ENCODE measurements at regions not wholly inside any gene's neighbourhood (a gene's known extent, or its start where the extent isn't known, plus 50 kb on each side); places are given as distances from the start of the nearest gene placed in this dataset.

DNA sequence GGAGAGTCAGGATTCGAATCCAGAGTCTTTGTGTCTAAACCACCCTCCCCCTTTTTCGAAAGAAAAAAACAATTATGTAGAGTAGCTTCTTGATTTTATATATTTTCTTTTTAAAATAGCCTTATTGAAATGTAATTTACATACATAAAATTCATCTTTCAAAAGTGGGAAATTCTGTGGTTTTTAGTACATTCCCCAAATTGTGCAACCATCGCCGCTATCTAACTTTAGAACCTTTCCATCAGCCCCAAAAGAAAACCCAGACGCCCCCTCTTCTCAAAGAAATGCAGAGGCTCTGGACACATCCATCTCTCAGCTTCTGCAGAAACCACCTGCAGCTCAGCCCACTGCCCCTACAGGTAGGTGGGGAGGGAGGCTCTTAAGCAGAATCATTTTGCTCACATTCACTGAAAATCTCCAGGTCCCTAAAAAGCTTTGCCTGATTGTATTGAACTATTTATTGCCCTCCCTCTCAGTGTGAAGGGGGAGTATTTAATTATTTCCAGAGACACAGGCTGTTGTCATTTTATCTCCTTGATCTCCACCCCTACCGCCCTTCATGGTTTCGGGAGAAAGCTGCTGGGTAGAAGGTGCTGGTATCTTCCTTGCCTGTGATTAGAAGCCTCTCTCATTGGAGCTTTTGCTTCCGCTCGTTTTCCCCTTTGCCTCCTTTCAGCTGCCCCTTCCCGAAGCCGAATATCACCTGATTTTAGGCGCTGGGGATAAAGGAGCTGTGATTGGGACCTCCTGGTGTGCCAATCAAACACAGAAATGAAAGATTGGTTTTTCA is 68.7 kb upstream of the KCNG1 start:
- H3K4me2 ChIP-seq (ENCODE audit: insufficient read depth, low read length), result no peak overlapping the region
- H3K4me1 ChIP-seq (ENCODE audit: control insufficient read depth, extremely low read depth, insufficient read depth, low read length), result no peaks in the 10 kb centered on the region
- no peak for FAIRE-seq
- H3K9ac ChIP-seq (replicated peaks; ENCODE audit: extremely low read depth, insufficient read depth, low read length), result no peak overlapping the region
- no peaks in the 10 kb centered on the region for H3K79me2 ChIP-seq (ENCODE audit: control insufficient read depth, insufficient read depth, low read length)
- H3K9me1 ChIP-seq (replicated peaks; ENCODE audit: control insufficient read depth, extremely low read depth, insufficient read depth, low read length), result no peaks in the 10 kb centered on the region
- H2AFZ ChIP-seq (ENCODE audit: low read depth, low read length), result no peak overlapping the region
- dilution Hi-C loops (cut with MboI; ENCODE audit: extremely low pct_ligation_motif_present, low sequenced_read_pairs), result no loop called here
- TF ChIP-seq EZH2 (IDR thresholded peaks at IDR 0.05; ENCODE audit: borderline replicate concordance, low read depth, low read length, severe bottlenecking) (no peak), FOS (IDR thresholded peaks at IDR 0.05; ENCODE audit: borderline replicate concordance, insufficient read depth, low read length) (no peak), JUN (IDR thresholded peaks at IDR 0.05; ENCODE audit: borderline replicate concordance, insufficient read depth, insufficient read length, low read depth) (no peak), MYC (IDR thresholded peaks at IDR 0.05; ENCODE audit: low read depth, low read length) (no peak), POLR2A (IDR thresholded peaks at IDR 0.05; ENCODE audit: low read depth, low read length) (no peak), POLR2AphosphoS5 (IDR thresholded peaks at IDR 0.05; ENCODE audit: insufficient read depth, low read depth, low read length) (no peak), GATA2 (IDR thresholded peaks at IDR 0.05; ENCODE audit: insufficient read depth, insufficient read length, low read depth, low read length) (no peak)
- TF ChIP-seq, protein P1, sequence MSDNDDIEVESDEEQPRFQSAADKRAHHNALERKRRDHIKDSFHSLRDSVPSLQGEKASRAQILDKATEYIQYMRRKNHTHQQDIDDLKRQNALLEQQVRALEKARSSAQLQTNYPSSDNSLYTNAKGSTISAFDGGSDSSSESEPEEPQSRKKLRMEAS (IDR thresholded peaks at IDR 0.05; ENCODE audit: insufficient read depth, insufficient read length), result no peak
- TF ChIP-seq, protein P2, sequence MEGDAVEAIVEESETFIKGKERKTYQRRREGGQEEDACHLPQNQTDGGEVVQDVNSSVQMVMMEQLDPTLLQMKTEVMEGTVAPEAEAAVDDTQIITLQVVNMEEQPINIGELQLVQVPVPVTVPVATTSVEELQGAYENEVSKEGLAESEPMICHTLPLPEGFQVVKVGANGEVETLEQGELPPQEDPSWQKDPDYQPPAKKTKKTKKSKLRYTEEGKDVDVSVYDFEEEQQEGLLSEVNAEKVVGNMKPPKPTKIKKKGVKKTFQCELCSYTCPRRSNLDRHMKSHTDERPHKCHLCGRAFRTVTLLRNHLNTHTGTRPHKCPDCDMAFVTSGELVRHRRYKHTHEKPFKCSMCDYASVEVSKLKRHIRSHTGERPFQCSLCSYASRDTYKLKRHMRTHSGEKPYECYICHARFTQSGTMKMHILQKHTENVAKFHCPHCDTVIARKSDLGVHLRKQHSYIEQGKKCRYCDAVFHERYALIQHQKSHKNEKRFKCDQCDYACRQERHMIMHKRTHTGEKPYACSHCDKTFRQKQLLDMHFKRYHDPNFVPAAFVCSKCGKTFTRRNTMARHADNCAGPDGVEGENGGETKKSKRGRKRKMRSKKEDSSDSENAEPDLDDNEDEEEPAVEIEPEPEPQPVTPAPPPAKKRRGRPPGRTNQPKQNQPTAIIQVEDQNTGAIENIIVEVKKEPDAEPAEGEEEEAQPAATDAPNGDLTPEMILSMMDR (IDR thresholded peaks at IDR 0.05; ENCODE audit: extremely low read depth in 1 of 2, insufficient read depth in 1 of 2, low read depth in 1 of 2, low read length in 2 of 2), result no peak
- DNase-seq (ENCODE audit: low read depth, low spot score), result no peak
- H3K27me3 ChIP-seq (ENCODE audit: control insufficient read depth in 2 of 2, insufficient read depth in 2 of 2, low read length in 2 of 2), result peaks cover 21 to 30% of the 10 kb centered on the region in 2 experiments
- no TSS peak for BruUV-seq (replicated peaks)
- no peak overlapping the region for H3K27ac ChIP-seq (ENCODE audit: insufficient read depth, low read depth, low read length)
- intact Hi-C loops (cut with micrococcal nuclease), result no loop called here
- no peaks in the 10 kb centered on the region for H3K9me3 ChIP-seq (replicated peaks; ENCODE audit: control insufficient read depth, insufficient read depth, low read length)
- CTCF ChIA-PET, result interaction anchor here (0.9 to 1.1 kb wide), 2 partner anchors 8 to 15 kb away, joined by 3 read pairs; no protein-coding TSS in a partner anchor
- no peaks in the 10 kb centered on the region for H4K20me1 ChIP-seq (replicated peaks; ENCODE audit: control insufficient read depth, extremely low read depth, insufficient read depth, low read length)
- no peak overlapping the region for H3K4me3 ChIP-seq (replicated peaks in 1 of 3; ENCODE audit: insufficient read depth in 1 of 3, low read depth in 1 of 3, low read length in 3 of 3)
- H3K36me3 ChIP-seq (ENCODE audit: control insufficient read depth in 2 of 2, extremely low read depth in 1 of 2, insufficient read depth in 2 of 2, low read length in 2 of 2), result no peaks in the 10 kb centered on the region
- POLR2A ChIA-PET, result no interaction called here
